OCI-LY7 (cell line): ENCODE measurements at regions not wholly inside any gene's neighbourhood (a gene's known extent, or its start where the extent isn't known, plus 50 kb on each side); places are given as distances from the start of the nearest gene placed in this dataset.

Experiments used
- EZH2phosphoT487 ChIP-seq: fragments of 200-600 bp; sonication (generic); IDR thresholded peaks from 2 replicates; pipeline ENCODE4 v1.6.1; 2018; ENCODE audit warnings: low read depth, borderline replicate concordance, mild to moderate bottlenecking, mixed run types, antibody characterized with exemption, low read length, moderate library complexity, mixed read lengths
- TF ChIP-seq, protein P1 (sequence below): fragments of 200-600 bp; sonication (generic); conservative IDR thresholded peaks from 2 replicates; pipeline ENCODE4 v1.5.1; 2014; ENCODE audit warnings: mild to moderate bottlenecking, antibody characterized with exemption, low read length, moderate library complexity, mixed read lengths

DNA sequence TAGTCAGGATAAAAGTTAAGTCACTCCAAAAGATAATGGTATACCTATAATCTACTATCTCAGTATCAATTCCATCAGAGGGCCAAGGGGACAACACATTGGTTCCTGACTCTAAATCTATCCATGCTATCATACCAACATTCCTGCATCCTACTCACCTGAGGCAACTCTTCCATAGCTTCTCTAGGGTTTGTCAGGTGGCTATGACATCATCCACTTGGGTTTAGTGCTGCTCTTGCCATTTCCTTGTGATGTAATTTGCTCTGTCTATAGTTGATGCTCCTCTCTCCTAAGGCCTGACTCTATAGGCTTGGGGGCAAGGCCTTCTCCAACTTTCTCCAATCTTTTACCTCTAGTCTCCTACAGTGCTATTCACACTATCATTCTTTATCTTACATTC, 139.9 kb upstream of the FSHR start:
- TF ChIP-seq, protein P1, sequence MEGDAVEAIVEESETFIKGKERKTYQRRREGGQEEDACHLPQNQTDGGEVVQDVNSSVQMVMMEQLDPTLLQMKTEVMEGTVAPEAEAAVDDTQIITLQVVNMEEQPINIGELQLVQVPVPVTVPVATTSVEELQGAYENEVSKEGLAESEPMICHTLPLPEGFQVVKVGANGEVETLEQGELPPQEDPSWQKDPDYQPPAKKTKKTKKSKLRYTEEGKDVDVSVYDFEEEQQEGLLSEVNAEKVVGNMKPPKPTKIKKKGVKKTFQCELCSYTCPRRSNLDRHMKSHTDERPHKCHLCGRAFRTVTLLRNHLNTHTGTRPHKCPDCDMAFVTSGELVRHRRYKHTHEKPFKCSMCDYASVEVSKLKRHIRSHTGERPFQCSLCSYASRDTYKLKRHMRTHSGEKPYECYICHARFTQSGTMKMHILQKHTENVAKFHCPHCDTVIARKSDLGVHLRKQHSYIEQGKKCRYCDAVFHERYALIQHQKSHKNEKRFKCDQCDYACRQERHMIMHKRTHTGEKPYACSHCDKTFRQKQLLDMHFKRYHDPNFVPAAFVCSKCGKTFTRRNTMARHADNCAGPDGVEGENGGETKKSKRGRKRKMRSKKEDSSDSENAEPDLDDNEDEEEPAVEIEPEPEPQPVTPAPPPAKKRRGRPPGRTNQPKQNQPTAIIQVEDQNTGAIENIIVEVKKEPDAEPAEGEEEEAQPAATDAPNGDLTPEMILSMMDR = no peak
- TF ChIP-seq EZH2phosphoT487 = no peak
